ENCODE measurements at regions not wholly inside any gene's neighbourhood (a gene's known extent, or its start where the extent isn't known, plus 50 kb on each side); places are given as distances from the start of the nearest gene placed in this dataset.

- no peak overlapping the region for H3K27ac ChIP-seq (ENCODE audit: control insufficient read depth, insufficient read depth, low read length)
- H3K9me1 ChIP-seq (ENCODE audit: control insufficient read depth, extremely low read depth, insufficient read depth, low read length), result no peaks in the 10 kb centered on the region
- H3K9ac ChIP-seq (ENCODE audit: control insufficient read depth, extremely low read depth, insufficient read depth, low read length), result no peak overlapping the region
- H4K20me1 ChIP-seq (ENCODE audit: control insufficient read depth, extremely low read depth, insufficient read depth, low read length), result no peaks in the 10 kb centered on the region
- H3K36me3 ChIP-seq (ENCODE audit: control insufficient read depth in 2 of 2, extremely low read depth in 1 of 2, insufficient read depth in 2 of 2, low read length in 2 of 2), result no peaks in the 10 kb centered on the region
- no peak overlapping the region for H2AFZ ChIP-seq (ENCODE audit: control insufficient read depth, low read length)
- dilution Hi-C loops (cut with MboI; ENCODE audit: extremely low pct_ligation_motif_present, low sequenced_read_pairs), result no loop called here
- no peaks in the 10 kb centered on the region for H3K27me3 ChIP-seq (ENCODE audit: control insufficient read depth, extremely low read depth, insufficient read depth, low read length)
- no peak overlapping the region for H3K4me3 ChIP-seq (ENCODE audit: control insufficient read depth in 2 of 3, extremely low read depth in 1 of 3, insufficient read depth in 2 of 3, low read depth in 1 of 3, low read length in 3 of 3)
- no peaks in the 10 kb centered on the region for H3K79me2 ChIP-seq (ENCODE audit: control insufficient read depth, insufficient read depth, low read length)
- DNase-seq (ENCODE audit: low read depth, low spot score) (no peak), FAIRE-seq (no peak)
- H3K9me3 ChIP-seq (ENCODE audit: control insufficient read depth, low read depth, low read length), result no peaks in the 10 kb centered on the region
- no peaks in the 10 kb centered on the region for H3K4me1 ChIP-seq (ENCODE audit: control insufficient read depth, extremely low read depth, insufficient read depth, low read length)
- H3K4me2 ChIP-seq (ENCODE audit: control insufficient read depth, extremely low read depth, insufficient read depth, low read depth, low read length), result no peak overlapping the region
- TF ChIP-seq EZH2 (IDR thresholded peaks at IDR 0.05; ENCODE audit: low read length), result no peak
- TF ChIP-seq, protein P1, sequence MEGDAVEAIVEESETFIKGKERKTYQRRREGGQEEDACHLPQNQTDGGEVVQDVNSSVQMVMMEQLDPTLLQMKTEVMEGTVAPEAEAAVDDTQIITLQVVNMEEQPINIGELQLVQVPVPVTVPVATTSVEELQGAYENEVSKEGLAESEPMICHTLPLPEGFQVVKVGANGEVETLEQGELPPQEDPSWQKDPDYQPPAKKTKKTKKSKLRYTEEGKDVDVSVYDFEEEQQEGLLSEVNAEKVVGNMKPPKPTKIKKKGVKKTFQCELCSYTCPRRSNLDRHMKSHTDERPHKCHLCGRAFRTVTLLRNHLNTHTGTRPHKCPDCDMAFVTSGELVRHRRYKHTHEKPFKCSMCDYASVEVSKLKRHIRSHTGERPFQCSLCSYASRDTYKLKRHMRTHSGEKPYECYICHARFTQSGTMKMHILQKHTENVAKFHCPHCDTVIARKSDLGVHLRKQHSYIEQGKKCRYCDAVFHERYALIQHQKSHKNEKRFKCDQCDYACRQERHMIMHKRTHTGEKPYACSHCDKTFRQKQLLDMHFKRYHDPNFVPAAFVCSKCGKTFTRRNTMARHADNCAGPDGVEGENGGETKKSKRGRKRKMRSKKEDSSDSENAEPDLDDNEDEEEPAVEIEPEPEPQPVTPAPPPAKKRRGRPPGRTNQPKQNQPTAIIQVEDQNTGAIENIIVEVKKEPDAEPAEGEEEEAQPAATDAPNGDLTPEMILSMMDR (optimal IDR thresholded peaks at IDR 0.05 in 1 of 3, IDR thresholded peaks at IDR 0.05 in 1 of 3, conservative IDR thresholded peaks at IDR 0.05 in 1 of 3; ENCODE audit: extremely low read depth in 1 of 3, insufficient read depth in 2 of 3, low read length in 3 of 3), result no peak
Observed at GRCh38 chr16:8452941-8453340, 137.4 kb downstream of the TMEM114 start.

DNA sequence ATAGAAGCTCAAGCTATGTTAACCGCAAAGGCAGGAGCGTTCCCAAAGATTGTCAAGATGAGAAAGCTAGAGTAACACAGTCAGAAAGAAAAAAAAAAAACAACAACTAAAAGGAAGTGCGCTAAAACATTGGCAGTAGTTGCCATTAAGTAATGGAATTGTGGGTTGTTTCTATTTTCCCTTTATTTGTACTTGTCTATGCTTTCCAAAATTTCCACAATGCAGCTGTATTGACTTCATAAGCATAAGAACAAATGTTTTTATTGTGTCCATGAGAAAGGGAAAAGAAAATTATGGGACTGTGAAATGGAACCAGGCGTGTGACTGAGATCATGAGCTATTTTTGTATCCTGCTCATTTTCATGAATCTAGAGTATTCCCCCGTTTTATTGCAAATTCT is 153.4 kb downstream of the TMEM114 start:
- Histone ChIP-seq H4K20me1 (ENCODE audit: control insufficient read depth, extremely low read depth, insufficient read depth, low read length) (no peaks in the 10 kb centered on the region), H3K9me3 (ENCODE audit: control insufficient read depth, low read depth, low read length) (peaks cover 1% of the 10 kb centered on the region), H2AFZ (ENCODE audit: control insufficient read depth, low read length) (no peak overlapping the region), H3K9me1 (ENCODE audit: control insufficient read depth, extremely low read depth, insufficient read depth, low read length) (no peaks in the 10 kb centered on the region), H3K9ac (ENCODE audit: control insufficient read depth, extremely low read depth, insufficient read depth, low read length) (no peak overlapping the region), H3K36me3 (ENCODE audit: control insufficient read depth in 2 of 2, extremely low read depth in 1 of 2, insufficient read depth in 2 of 2, low read length in 2 of 2) (no peaks in the 10 kb centered on the region), H3K79me2 (ENCODE audit: control insufficient read depth, insufficient read depth, low read length) (no peaks in the 10 kb centered on the region), H3K4me3 (ENCODE audit: control insufficient read depth in 2 of 3, extremely low read depth in 1 of 3, insufficient read depth in 2 of 3, low read depth in 1 of 3, low read length in 3 of 3) (no peak overlapping the region), H3K27ac (ENCODE audit: control insufficient read depth, insufficient read depth, low read length) (no peak overlapping the region), H3K27me3 (ENCODE audit: control insufficient read depth, extremely low read depth, insufficient read depth, low read length) (no peaks in the 10 kb centered on the region), H3K4me2 (ENCODE audit: control insufficient read depth, extremely low read depth, insufficient read depth, low read depth, low read length) (no peak overlapping the region), H3K4me1 (ENCODE audit: control insufficient read depth, extremely low read depth, insufficient read depth, low read length) (no peaks in the 10 kb centered on the region)
- DNase-seq (ENCODE audit: low read depth, low spot score) (no peak), FAIRE-seq (no peak)
- TF ChIP-seq EZH2 (IDR thresholded peaks at IDR 0.05; ENCODE audit: low read length), result no peak
- TF ChIP-seq, protein P1 (optimal IDR thresholded peaks at IDR 0.05 in 1 of 3, IDR thresholded peaks at IDR 0.05 in 1 of 3, conservative IDR thresholded peaks at IDR 0.05 in 1 of 3; ENCODE audit: extremely low read depth in 1 of 3, insufficient read depth in 2 of 3, low read length in 3 of 3), result no peak
- dilution Hi-C loops (cut with MboI; ENCODE audit: extremely low pct_ligation_motif_present, low sequenced_read_pairs), result no loop called here
